ENCODE measurements at regions not wholly inside any gene's neighbourhood (a gene's known extent, or its start where the extent isn't known, plus 50 kb on each side); places are given as distances from the start of the nearest gene placed in this dataset.

DNA sequence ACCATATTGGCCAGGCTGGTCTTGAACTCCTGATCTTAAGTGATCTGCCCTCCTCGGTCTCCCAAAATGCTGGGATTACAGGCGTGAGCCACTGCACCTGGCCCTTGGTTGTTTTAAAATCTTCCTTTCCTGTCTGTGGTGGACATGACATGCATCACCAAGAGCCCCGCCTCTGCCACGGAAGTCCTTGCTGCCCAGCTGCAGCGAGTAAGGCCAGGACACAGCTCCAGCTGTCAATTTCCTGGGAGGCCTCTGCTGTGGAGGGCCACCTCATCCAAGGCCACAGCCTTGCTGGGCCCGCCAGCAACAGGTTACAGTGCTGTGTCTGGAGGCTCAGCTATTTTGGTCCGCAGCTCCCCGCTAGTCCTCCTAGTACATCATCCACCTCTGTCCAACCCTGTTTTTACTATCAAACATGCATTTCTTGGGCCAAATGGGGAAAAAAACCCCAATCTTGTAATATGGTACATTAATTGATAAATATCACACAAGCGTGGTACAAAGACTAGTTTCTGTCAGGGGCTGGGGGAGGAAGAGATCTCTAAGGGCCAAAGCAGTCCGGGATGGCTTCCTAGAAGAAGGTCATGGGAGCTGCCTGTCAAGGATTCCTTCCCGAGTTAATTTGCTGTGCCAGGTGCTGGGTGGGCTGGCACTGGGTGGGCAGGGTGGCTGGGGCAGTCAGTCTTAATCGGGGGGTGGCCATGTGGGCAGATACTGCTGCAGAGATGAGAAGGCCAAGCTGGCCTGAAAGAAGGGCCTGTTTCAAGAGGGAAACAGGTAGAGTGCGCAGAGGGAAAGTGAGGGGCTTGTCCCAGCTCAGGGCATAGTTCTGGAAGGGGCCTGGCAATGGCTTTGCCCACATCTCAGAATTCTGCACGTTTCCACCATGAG is 100.5 kb downstream of the INHBB start:
- Histone ChIP-seq H3K27me3 (ENCODE audit: control insufficient read depth in 5 of 5, insufficient read depth in 4 of 5, low read length in 5 of 5) (peaks cover 0 to 17% (median 14%) of the 10 kb centered on the region in 5 donors), H3K4me1 (ENCODE audit: control insufficient read depth in 5 of 5, insufficient read depth in 5 of 5, low read length in 5 of 5) (peaks cover 3 to 17% (median 15%) of the 10 kb centered on the region in 5 donors), H3K9ac (ENCODE audit: low read length in 5 of 5) (no peak overlapping the region), H3K9me3 (ENCODE audit: control insufficient read depth in 5 of 5, low read length in 5 of 5) (no peaks in the 10 kb centered on the region), H3K27ac (ENCODE audit: low read depth, low read length) (no peak overlapping the region), H3K4me3 (ENCODE audit: low read depth in 1 of 5, low read length in 5 of 5) (no peak overlapping the region), H3K36me3 (ENCODE audit: control insufficient read depth in 5 of 5, insufficient read depth in 5 of 5, low read length in 5 of 5) (no peaks in the 10 kb centered on the region)

DNA sequence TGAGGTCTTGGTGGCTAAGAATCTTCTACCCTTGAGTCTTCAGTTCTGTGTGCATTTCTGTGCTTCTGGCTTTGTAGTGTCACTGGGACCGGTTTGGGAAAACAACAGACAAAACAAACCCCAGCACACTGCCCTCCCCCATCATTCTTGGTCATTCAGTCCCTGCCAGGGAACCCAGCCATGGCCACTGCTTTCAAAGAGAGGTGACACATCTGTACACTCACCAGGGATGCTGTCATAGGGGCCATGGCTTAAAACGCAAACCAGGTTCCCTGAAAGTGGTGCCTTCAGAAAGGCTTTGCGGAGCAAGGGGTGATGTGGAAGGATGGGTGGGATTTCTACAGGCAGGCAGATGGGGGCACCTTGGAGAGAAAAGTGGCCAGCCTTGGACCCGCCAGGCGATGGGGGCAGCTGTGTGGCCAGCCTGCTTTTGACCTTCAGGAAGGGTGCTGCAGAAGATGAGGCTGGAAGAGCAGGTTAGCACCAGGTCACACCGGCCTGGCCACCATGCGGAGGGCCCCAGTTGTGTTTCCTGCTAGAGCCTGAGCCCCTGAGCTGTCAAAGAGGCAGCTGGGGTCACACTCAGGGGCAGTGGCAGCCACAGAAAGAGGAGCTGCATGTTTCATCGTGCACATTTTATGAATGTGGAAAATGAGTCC is 101.3 kb downstream of the INHBB start:
- H3K4me3 ChIP-seq (ENCODE audit: low read depth in 1 of 5, low read length in 5 of 5) = no peak overlapping the region
- H3K4me1 ChIP-seq (ENCODE audit: control insufficient read depth in 5 of 5, insufficient read depth in 5 of 5, low read length in 5 of 5) = peaks cover 3 to 10% (median 9%) of the 10 kb centered on the region in 5 donors
- H3K9me3 ChIP-seq (ENCODE audit: control insufficient read depth in 5 of 5, low read length in 5 of 5) = no peaks in the 10 kb centered on the region
- H3K27me3 ChIP-seq (ENCODE audit: control insufficient read depth in 5 of 5, insufficient read depth in 4 of 5, low read length in 5 of 5) = peaks cover 0 to 12% (median 11%) of the 10 kb centered on the region in 5 donors
- H3K9ac ChIP-seq (ENCODE audit: low read length in 5 of 5) = no peak overlapping the region
- no peaks in the 10 kb centered on the region for H3K36me3 ChIP-seq (ENCODE audit: control insufficient read depth in 5 of 5, insufficient read depth in 5 of 5, low read length in 5 of 5)
- H3K27ac ChIP-seq (ENCODE audit: low read depth, low read length) = no peak overlapping the region

DNA sequence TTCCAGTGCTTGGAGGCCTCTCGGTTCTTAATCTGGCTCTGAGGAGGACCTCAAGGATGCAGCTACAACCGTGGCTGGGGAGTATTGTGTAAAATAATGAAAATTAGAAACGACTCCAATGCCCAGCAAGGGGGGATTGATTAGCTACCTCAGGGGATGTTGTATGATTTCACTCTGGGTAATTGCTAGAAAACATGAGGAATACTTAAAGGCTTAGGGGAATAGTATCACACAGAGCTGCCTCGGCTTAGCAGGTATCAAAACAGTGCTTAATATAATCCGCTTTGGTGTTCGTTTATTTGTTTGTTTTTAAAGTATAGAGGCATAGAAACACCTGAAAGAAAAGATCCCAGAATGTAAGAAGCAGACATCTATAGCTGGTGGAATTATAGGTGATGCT is 102.5 kb downstream of the INHBB start:
- H3K36me3 ChIP-seq (ENCODE audit: control insufficient read depth in 5 of 5, insufficient read depth in 5 of 5, low read length in 5 of 5) = no peaks in the 10 kb centered on the region
- no peak overlapping the region for H3K27ac ChIP-seq (ENCODE audit: low read depth, low read length)
- H3K27me3 ChIP-seq (ENCODE audit: control insufficient read depth in 5 of 5, insufficient read depth in 4 of 5, low read length in 5 of 5) = peaks cover 0 to 2% (median 0%) of the 10 kb centered on the region in 5 donors
- H3K4me1 ChIP-seq (ENCODE audit: control insufficient read depth in 5 of 5, insufficient read depth in 5 of 5, low read length in 5 of 5) = no peaks in the 10 kb centered on the region
- H3K9me3 ChIP-seq (ENCODE audit: control insufficient read depth in 5 of 5, low read length in 5 of 5) = no peaks in the 10 kb centered on the region
- no peak overlapping the region for H3K4me3 ChIP-seq (ENCODE audit: low read depth in 1 of 5, low read length in 5 of 5)
- H3K9ac ChIP-seq (ENCODE audit: low read length in 5 of 5) = no peak overlapping the region

DNA sequence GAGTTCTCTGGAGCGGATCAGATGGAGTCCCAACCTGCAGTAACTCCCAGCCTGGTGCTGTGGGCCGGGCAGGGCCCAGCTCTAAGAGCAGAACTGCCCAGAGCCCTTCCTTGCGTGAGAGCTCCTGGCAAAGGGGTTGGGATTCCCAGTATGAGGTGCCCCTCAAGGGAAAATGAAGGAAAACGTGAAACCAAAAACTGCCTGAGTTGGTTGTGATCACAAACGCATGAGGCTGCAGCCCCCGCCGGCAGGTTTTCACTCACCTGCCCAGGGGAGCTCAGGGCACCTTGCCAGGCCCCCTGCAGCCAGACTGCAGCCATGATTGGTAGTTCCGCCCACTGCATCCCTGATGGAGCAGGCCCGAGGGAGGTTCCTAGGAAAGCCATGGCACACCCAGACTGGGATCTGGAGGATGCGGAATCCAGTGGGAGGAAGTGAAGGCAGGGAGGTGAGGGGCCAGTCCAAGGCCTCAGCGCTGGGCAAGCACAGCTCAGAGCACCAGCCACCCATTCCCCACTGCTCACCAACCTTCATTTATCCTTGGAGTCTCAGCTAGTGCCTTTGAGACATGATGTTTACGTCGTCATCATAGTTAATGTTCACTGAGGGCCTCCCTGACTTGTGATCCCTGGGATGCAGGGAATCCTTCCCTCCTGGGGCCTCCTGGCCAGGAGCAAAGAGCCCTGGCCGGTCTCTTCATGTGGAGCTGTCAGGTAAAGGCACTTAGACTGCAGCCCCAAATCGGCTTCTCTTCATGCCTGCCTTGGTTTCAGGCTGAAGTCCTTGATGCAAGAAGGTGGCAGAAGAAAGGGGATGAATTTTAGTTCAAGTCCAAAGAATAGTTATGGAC is 103.2 kb downstream of the INHBB start:
- Histone ChIP-seq H3K27ac (ENCODE audit: low read depth, low read length) (no peak overlapping the region), H3K9me3 (ENCODE audit: control insufficient read depth in 5 of 5, low read length in 5 of 5) (no peaks in the 10 kb centered on the region), H3K36me3 (ENCODE audit: control insufficient read depth in 5 of 5, insufficient read depth in 5 of 5, low read length in 5 of 5) (no peaks in the 10 kb centered on the region)

DNA sequence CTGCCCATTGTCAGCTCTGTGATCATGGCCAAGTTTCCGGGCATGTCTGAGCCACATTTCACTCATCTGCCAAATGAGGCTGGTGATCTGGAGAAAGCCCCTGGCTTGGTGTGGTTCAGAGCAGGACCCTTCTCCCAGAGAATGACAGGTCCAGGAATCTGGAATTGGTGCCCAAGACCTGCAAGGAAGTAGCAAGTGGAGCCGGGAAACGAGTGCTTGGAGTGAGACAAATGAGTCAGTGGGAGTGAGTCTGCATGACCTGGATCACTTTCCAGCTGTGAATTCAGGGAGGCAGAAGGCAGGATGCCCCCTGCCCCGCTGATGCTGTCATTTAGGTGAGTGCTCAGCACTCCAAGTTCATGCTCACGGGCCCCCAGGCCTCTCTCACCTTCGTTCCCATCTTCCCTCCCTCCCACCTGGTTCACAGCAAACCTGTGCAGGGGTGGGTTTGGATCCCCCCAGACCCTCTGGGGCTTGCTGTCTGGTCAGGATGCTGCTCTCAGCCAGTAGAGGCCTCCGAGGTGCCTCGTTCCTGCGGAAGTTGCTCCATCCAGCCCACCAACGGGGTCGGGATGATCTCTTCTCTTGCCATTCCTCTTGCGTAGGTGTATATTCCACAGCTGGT is 104.4 kb downstream of the INHBB start:
- H3K27ac ChIP-seq (ENCODE audit: low read depth, low read length) = no peak overlapping the region
- no peak overlapping the region for H3K9ac ChIP-seq (ENCODE audit: low read length in 5 of 5)
- H3K4me3 ChIP-seq (ENCODE audit: low read depth in 1 of 5, low read length in 5 of 5) = no peak overlapping the region
- no peaks in the 10 kb centered on the region for H3K36me3 ChIP-seq (ENCODE audit: control insufficient read depth in 5 of 5, insufficient read depth in 5 of 5, low read length in 5 of 5)
- H3K4me1 ChIP-seq (ENCODE audit: control insufficient read depth in 5 of 5, insufficient read depth in 5 of 5, low read length in 5 of 5) = no peaks in the 10 kb centered on the region
- peaks cover 0 to 2% (median 0%) of the 10 kb centered on the region in 5 donors for H3K27me3 ChIP-seq (ENCODE audit: control insufficient read depth in 5 of 5, insufficient read depth in 4 of 5, low read length in 5 of 5)
- no peaks in the 10 kb centered on the region for H3K9me3 ChIP-seq (ENCODE audit: control insufficient read depth in 5 of 5, low read length in 5 of 5)

More for the DNA sequence above, 103.2 kb downstream of the INHBB start:
- Histone ChIP-seq H3K4me1 (ENCODE audit: control insufficient read depth in 5 of 5, insufficient read depth in 5 of 5, low read length in 5 of 5) (no peaks in the 10 kb centered on the region), H3K4me3 (ENCODE audit: low read depth in 1 of 5, low read length in 5 of 5) (no peak overlapping the region), H3K9ac (ENCODE audit: low read length in 5 of 5) (no peak overlapping the region), H3K27me3 (ENCODE audit: control insufficient read depth in 5 of 5, insufficient read depth in 4 of 5, low read length in 5 of 5) (peaks cover 0 to 2% (median 0%) of the 10 kb centered on the region in 5 donors)

DNA sequence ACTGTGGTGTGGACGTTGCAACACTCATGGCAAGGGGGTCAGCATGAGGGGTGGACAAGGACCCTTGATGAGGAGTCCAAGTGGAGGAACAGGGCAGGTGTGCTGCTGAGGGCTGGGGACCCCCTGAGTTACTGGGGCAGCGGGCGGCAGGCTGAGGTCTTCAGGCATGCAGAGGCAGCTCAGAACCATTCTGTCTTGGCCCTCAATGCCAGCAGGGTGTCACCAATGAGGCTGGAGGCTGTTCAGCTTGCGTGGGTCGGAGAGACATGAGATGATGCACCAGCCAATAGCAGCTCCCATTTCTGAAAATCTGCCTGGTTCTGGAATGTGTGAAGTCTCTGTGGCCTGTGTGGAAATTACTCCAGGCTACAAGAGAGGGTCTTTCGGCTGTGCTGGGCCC is 105.4 kb downstream of the INHBB start:
- no peaks in the 10 kb centered on the region for H3K9me3 ChIP-seq (ENCODE audit: control insufficient read depth in 5 of 5, low read length in 5 of 5)
- no peak overlapping the region for H3K27ac ChIP-seq (ENCODE audit: low read depth, low read length)

DNA sequence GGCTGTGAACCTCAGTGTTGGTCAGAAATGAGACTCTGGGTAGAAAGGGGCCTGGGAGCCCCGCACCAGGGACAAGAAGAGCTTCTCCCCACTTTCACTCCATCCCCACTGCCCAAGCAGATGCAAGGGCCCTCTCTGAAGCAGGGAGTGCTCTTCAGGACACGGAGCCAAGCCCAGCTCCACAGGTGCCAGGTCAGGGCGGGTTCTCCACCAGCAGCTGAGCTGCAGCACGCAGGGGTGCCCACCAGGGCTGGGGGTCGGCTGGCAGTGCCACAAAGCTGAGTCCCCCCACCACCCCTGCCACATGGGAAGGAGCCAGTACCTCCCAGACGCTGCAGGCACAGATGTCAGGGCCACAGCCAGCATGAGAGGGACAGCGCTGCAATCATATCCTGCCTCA is 106.2 kb downstream of the INHBB start:
- H3K9me3 ChIP-seq (ENCODE audit: control insufficient read depth in 5 of 5, low read length in 5 of 5) = peaks cover 0 to 5% (median 4%) of the 10 kb centered on the region in 5 donors
- H3K4me1 ChIP-seq (ENCODE audit: control insufficient read depth in 5 of 5, insufficient read depth in 5 of 5, low read length in 5 of 5) = no peaks in the 10 kb centered on the region
- H3K4me3 ChIP-seq (ENCODE audit: low read depth in 1 of 5, low read length in 5 of 5) = no peak overlapping the region
- H3K9ac ChIP-seq (ENCODE audit: low read length in 5 of 5) = no peak overlapping the region
- H3K27me3 ChIP-seq (ENCODE audit: control insufficient read depth in 5 of 5, insufficient read depth in 4 of 5, low read length in 5 of 5) = peaks cover 0 to 2% (median 0%) of the 10 kb centered on the region in 5 donors
- H3K36me3 ChIP-seq (ENCODE audit: control insufficient read depth in 5 of 5, insufficient read depth in 5 of 5, low read length in 5 of 5) = no peaks in the 10 kb centered on the region
- no peak overlapping the region for H3K27ac ChIP-seq (ENCODE audit: low read depth, low read length)

More for the DNA sequence above, 105.4 kb downstream of the INHBB start:
- H3K4me3 ChIP-seq (ENCODE audit: low read depth in 1 of 5, low read length in 5 of 5) = no peak overlapping the region
- H3K36me3 ChIP-seq (ENCODE audit: control insufficient read depth in 5 of 5, insufficient read depth in 5 of 5, low read length in 5 of 5) = no peaks in the 10 kb centered on the region
- no peak overlapping the region for H3K9ac ChIP-seq (ENCODE audit: low read length in 5 of 5)
- H3K27me3 ChIP-seq (ENCODE audit: control insufficient read depth in 5 of 5, insufficient read depth in 4 of 5, low read length in 5 of 5) = peaks cover 0 to 2% (median 0%) of the 10 kb centered on the region in 5 donors
- H3K4me1 ChIP-seq (ENCODE audit: control insufficient read depth in 5 of 5, insufficient read depth in 5 of 5, low read length in 5 of 5) = no peaks in the 10 kb centered on the region

DNA sequence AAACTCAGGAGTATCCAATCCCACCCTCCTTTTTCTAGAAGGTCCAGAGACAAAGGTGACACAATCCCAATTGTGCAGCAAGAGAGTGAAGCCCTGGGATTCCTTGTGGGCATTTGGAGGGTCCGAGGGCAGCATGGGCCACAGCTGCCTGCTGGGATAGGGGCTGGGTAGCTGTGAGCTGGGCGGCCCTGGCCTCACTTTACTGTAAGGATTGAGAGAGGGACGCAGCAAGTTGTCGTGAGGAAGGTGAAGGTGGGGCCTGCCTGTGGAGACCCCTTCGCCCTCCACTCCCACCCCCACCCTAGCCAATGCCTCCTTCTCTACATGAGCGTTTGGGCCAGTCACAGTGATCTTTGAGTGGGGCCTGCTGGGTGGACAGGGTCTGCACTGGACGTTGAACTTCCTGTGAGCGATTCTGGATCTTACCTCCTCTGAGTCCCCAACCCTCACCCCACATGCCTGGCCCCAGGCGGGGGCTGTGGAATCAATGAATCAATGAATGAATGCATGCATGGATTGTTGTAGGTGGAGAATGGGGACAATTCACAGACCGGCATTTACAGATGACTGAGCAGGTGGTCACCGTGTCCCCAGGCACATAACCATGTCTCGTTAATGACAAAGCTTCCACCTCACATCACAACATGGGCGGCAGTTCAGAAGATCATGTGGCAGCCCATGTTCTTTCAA is 107.2 kb downstream of the INHBB start:
- H3K9ac ChIP-seq (ENCODE audit: low read length in 5 of 5) = no peak overlapping the region
- no peaks in the 10 kb centered on the region for H3K4me1 ChIP-seq (ENCODE audit: control insufficient read depth in 5 of 5, insufficient read depth in 5 of 5, low read length in 5 of 5)
- no peaks in the 10 kb centered on the region for H3K36me3 ChIP-seq (ENCODE audit: control insufficient read depth in 5 of 5, insufficient read depth in 5 of 5, low read length in 5 of 5)
- no peak overlapping the region for H3K27ac ChIP-seq (ENCODE audit: low read depth, low read length)
- peaks cover 5 to 13% (median 8%) of the 10 kb centered on the region in 5 donors for H3K9me3 ChIP-seq (ENCODE audit: control insufficient read depth in 5 of 5, low read length in 5 of 5)
- peaks cover 0 to 2% (median 0%) of the 10 kb centered on the region in 5 donors for H3K27me3 ChIP-seq (ENCODE audit: control insufficient read depth in 5 of 5, insufficient read depth in 4 of 5, low read length in 5 of 5)
- H3K4me3 ChIP-seq (ENCODE audit: low read depth in 1 of 5, low read length in 5 of 5) = no peak overlapping the region

DNA sequence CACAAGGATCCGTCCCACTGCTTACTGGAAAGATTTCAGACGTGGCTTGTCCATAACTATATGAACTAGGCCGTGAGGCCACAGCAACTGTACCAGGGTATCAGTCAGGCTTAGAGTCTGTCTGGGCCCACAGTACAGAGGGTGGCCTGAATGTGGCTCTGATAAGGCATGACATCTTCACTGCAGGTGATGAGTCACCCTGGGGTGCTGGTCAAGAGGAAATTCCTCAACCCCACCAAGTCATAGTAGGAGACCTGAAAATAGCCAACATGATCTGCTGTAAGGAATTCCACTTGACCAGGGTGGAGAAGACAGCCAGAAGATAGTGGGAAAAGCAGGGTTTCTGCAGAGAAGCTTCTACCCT is 107.7 kb downstream of the INHBB start:
- no peak overlapping the region for H3K9ac ChIP-seq (ENCODE audit: low read length in 5 of 5)
- H3K36me3 ChIP-seq (ENCODE audit: control insufficient read depth in 5 of 5, insufficient read depth in 5 of 5, low read length in 5 of 5) = no peaks in the 10 kb centered on the region
- H3K27me3 ChIP-seq (ENCODE audit: control insufficient read depth in 5 of 5, insufficient read depth in 4 of 5, low read length in 5 of 5) = peaks cover 0 to 2% (median 0%) of the 10 kb centered on the region in 5 donors
- H3K4me3 ChIP-seq (ENCODE audit: low read depth in 1 of 5, low read length in 5 of 5) = no peak overlapping the region
- peaks cover 5 to 17% (median 8%) of the 10 kb centered on the region in 5 donors for H3K9me3 ChIP-seq (ENCODE audit: control insufficient read depth in 5 of 5, low read length in 5 of 5)
- no peaks in the 10 kb centered on the region for H3K4me1 ChIP-seq (ENCODE audit: control insufficient read depth in 5 of 5, insufficient read depth in 5 of 5, low read length in 5 of 5)
- no peak overlapping the region for H3K27ac ChIP-seq (ENCODE audit: low read depth, low read length)

Measured in subcutaneous abdominal adipose tissue (tissue), 5 donors.